ENCODE measurements at regions not wholly inside any gene's neighbourhood (a gene's known extent, or its start where the extent isn't known, plus 50 kb on each side); places are given as distances from the start of the nearest gene placed in this dataset.

DNA sequence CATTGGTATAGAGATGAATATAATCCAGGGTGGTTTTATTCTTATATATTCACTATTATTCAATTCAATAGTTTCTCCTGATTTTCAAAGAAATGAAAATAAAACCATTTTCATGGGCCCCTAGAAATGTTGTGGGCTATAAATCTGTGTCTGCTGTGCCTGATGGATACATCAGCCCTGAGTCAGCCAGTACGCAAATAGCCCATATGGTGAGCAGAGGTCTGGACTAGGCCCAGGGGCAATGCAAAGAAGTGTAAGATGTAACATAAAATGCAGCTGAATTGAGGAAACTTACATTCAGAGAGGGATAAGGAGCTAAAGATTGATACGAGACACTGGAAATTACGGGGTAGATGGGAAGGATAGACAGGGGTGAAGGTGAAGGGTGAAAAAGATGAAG, 122.5 kb downstream of the MAIP1 start:
- TF ChIP-seq, protein P1, sequence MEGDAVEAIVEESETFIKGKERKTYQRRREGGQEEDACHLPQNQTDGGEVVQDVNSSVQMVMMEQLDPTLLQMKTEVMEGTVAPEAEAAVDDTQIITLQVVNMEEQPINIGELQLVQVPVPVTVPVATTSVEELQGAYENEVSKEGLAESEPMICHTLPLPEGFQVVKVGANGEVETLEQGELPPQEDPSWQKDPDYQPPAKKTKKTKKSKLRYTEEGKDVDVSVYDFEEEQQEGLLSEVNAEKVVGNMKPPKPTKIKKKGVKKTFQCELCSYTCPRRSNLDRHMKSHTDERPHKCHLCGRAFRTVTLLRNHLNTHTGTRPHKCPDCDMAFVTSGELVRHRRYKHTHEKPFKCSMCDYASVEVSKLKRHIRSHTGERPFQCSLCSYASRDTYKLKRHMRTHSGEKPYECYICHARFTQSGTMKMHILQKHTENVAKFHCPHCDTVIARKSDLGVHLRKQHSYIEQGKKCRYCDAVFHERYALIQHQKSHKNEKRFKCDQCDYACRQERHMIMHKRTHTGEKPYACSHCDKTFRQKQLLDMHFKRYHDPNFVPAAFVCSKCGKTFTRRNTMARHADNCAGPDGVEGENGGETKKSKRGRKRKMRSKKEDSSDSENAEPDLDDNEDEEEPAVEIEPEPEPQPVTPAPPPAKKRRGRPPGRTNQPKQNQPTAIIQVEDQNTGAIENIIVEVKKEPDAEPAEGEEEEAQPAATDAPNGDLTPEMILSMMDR (IDR thresholded peaks at IDR 0.05) = no peak
- Histone ChIP-seq H3K27me3 (ENCODE audit: control insufficient read depth, insufficient read depth, low read length) (no peaks in the 10 kb centered on the region), H3K79me2 (no peaks in the 10 kb centered on the region), H3K4me3 (ENCODE audit: low read depth, low read length) (no peak overlapping the region), H3K4me2 (ENCODE audit: low read length) (no peak overlapping the region), H2AFZ (no peak overlapping the region), H3K27ac (no peak overlapping the region), H3K9ac (no peak overlapping the region), H3K9me3 (ENCODE audit: control insufficient read depth, low read length) (no peaks in the 10 kb centered on the region), H3K36me3 (ENCODE audit: control insufficient read depth, insufficient read depth, low read length) (no peaks in the 10 kb centered on the region), H3K4me1 (no peaks in the 10 kb centered on the region)

DNA sequence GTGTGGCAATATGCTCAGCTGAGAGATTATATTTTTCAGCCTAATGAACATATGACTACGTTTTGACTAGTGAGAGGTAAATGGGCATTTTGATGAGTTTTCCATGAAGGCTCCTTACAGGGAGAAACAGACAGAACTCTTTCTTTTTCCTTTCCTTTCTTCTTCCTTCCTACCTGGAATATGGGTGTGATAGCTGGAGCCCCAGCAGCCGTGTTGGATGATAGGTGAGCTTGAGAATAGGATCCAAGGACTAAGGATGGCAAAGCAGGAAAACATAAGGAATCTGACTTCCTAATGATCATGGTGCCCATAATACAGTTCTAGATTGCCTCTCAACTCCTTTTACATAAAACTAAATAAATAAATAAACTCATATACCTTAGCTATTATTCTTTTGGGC, 124.0 kb downstream of the MAIP1 start:
- Histone ChIP-seq H3K4me3 (ENCODE audit: low read depth, low read length) (no peak overlapping the region), H3K4me1 (no peaks in the 10 kb centered on the region), H3K4me2 (ENCODE audit: low read length) (no peak overlapping the region), H2AFZ (no peak overlapping the region), H3K27me3 (ENCODE audit: control insufficient read depth, insufficient read depth, low read length) (no peaks in the 10 kb centered on the region), H3K36me3 (ENCODE audit: control insufficient read depth, insufficient read depth, low read length) (no peaks in the 10 kb centered on the region), H3K79me2 (no peaks in the 10 kb centered on the region), H3K27ac (no peak overlapping the region), H3K9ac (no peak overlapping the region), H3K9me3 (ENCODE audit: control insufficient read depth, low read length) (no peaks in the 10 kb centered on the region)
- TF ChIP-seq, protein P1 (IDR thresholded peaks at IDR 0.05) = no peak

DNA sequence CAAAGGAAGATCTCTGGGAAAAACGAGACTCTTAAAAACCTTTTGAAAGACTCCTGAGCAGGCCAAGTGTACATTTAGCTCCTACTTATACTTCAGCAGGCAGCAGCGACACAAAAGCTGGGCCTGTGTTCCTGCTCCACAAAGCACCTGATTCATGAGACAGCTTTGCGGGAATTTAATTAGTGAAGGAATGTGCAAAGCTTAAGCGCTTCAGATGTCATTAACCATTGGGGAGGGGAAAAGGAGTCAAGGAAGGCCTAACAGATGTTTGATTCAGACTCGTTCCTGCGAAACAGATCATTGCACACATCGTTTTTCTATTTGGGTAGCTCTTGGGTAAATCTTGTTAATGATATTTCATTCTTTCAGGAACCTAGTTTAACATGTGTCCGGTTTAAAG, 125.9 kb downstream of the MAIP1 start:
- Histone ChIP-seq H3K9ac (no peak overlapping the region), H2AFZ (no peak overlapping the region), H3K4me1 (no peaks in the 10 kb centered on the region), H3K9me3 (ENCODE audit: control insufficient read depth, low read length) (no peaks in the 10 kb centered on the region), H3K36me3 (ENCODE audit: control insufficient read depth, insufficient read depth, low read length) (no peaks in the 10 kb centered on the region), H3K79me2 (no peaks in the 10 kb centered on the region), H3K27me3 (ENCODE audit: control insufficient read depth, insufficient read depth, low read length) (no peaks in the 10 kb centered on the region), H3K4me2 (ENCODE audit: low read length) (no peak overlapping the region), H3K27ac (no peak overlapping the region), H3K4me3 (ENCODE audit: low read depth, low read length) (no peak overlapping the region)
- TF ChIP-seq, protein P1 (IDR thresholded peaks at IDR 0.05) = no peak

DNA sequence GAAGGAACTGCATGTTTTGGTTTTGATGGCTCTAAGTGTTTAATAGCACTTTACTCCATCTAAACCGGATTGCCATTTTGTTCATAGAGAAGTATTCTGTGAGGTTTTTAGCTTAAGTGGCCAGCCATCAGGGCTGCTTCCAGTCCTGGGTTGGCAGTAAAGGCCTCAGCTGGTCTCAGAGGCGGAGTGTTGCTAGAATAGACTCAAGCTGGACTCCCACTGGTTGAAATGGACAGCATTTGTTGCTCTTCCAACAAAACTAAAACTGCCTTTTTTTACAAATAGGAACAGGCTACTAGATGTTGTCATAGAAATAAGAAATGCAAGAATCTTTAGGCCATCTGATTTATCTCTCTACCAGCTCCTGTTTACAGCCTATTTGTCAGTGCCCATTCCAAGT, 126.4 kb downstream of the MAIP1 start:
- Histone ChIP-seq H3K4me2 (ENCODE audit: low read length) (no peak overlapping the region), H2AFZ (no peak overlapping the region), H3K9me3 (ENCODE audit: control insufficient read depth, low read length) (no peaks in the 10 kb centered on the region), H3K4me3 (ENCODE audit: low read depth, low read length) (no peak overlapping the region), H3K27me3 (ENCODE audit: control insufficient read depth, insufficient read depth, low read length) (no peaks in the 10 kb centered on the region), H3K79me2 (no peaks in the 10 kb centered on the region), H3K36me3 (ENCODE audit: control insufficient read depth, insufficient read depth, low read length) (no peaks in the 10 kb centered on the region), H3K9ac (no peak overlapping the region), H3K4me1 (no peaks in the 10 kb centered on the region), H3K27ac (no peak overlapping the region)
- TF ChIP-seq, protein P1 (IDR thresholded peaks at IDR 0.05) = no peak

DNA sequence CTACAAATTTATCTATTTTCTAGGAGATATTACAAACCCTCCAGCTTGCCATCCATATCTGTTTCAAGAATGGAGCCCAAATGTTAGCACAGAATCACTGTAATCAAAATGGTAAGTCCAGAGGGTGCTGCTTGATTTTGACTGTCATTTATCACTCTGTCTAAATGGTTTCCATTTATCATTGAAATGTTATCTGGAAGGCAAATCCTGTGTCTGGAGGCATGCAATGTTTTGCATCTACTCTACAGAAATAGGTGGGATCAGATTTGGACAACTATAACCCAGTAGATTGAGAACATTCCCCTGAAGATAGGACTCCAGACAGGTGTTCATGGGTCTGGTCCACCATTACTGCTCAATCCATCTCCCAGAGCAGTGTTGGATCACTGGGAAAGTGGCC, 128.7 kb downstream of the MAIP1 start:
- Histone ChIP-seq H3K9ac (no peak overlapping the region), H2AFZ (no peak overlapping the region), H3K27me3 (ENCODE audit: control insufficient read depth, insufficient read depth, low read length) (no peaks in the 10 kb centered on the region), H3K79me2 (no peaks in the 10 kb centered on the region), H3K9me3 (ENCODE audit: control insufficient read depth, low read length) (no peaks in the 10 kb centered on the region), H3K4me1 (no peaks in the 10 kb centered on the region), H3K36me3 (ENCODE audit: control insufficient read depth, insufficient read depth, low read length) (no peaks in the 10 kb centered on the region), H3K4me3 (ENCODE audit: low read depth, low read length) (no peak overlapping the region), H3K27ac (no peak overlapping the region), H3K4me2 (ENCODE audit: low read length) (no peak overlapping the region)
- TF ChIP-seq, protein P1 (IDR thresholded peaks at IDR 0.05) = no peak

Data from parathyroid adenoma (tissue), 2 donors.